Activated B cell treated with CpG ODN at 0.5 μM for 24 hours (primary cell): ENCODE measurements at regions not wholly inside any gene's neighbourhood (a gene's known extent, or its start where the extent isn't known, plus 50 kb on each side); places are given as distances from the start of the nearest gene placed in this dataset.

Experiments
- ATAC-seq: fragments of 200-7000 bp; cut with Tn5 transposase; one replicate; pipeline ENCODE4 v1.10.0; 2021; ENCODE audit warnings: low read depth, mild to moderate bottlenecking, moderate library complexity
- CTCF ChIA-PET: fragments of 350-600 bp; sonication (Branson Sonifier 250); formaldehyde crosslinking; loops from one replicate; lab custom pipeline; 2021; ENCODE audit warnings: antibody characterized with exemption; lab: Charles Lee
- POLR2A ChIA-PET: fragments of 350-600 bp; sonication (Branson Sonifier 250); formaldehyde crosslinking; loops from one replicate; lab custom pipeline; 2021; ENCODE audit warnings: antibody characterized with exemption; lab: Charles Lee
- DNase-seq: peaks from one replicate; pipeline ENCODE4 v3.0.0; 2022
- H3K27ac Mint-ChIP-seq: one replicate; pipeline ENCODE4 v1.8.0; 2020; ENCODE audit warnings: mixed read lengths
- H3K27me3 Mint-ChIP-seq: one replicate; pipeline ENCODE4 v1.8.0; 2021; ENCODE audit warnings: mixed read lengths
- H3K36me3 Mint-ChIP-seq: one replicate; pipeline ENCODE4 v1.8.0; 2021; ENCODE audit warnings: low read depth, mixed read lengths
- H3K4me1 Mint-ChIP-seq: one replicate; pipeline ENCODE4 v1.8.0; 2021; ENCODE audit warnings: mixed read lengths
- H3K4me3 Mint-ChIP-seq: one replicate; pipeline ENCODE4 v1.8.0; 2020; ENCODE audit warnings: mild to moderate bottlenecking, mixed read lengths
- H3K9me3 Mint-ChIP-seq: one replicate; pipeline ENCODE4 v1.8.0; 2020; ENCODE audit warnings: mixed read lengths
- CTCF ChIP-seq: fragments of 200-600 bp; IDR thresholded peaks from one replicate; pipeline ENCODE4 v1.8.0; 2022; ENCODE audit warnings: antibody characterized with exemption, mild to moderate bottlenecking
- intact Hi-C: fragments of 100-400 bp; cut with micrococcal nuclease; formaldehyde crosslinking; loops from one replicate; pipeline ENCODE4 v1.15.1; 2024

- CTCF ChIA-PET, result no interaction called here
Observed at GRCh38 chr5:93916872-93917271, 175.5 kb upstream of the POU5F2 start.

GRCh38 chr5:93915142-93915553, 173.7 kb upstream of the POU5F2 start:
- Mint-ChIP-seq H3K27ac (no peak overlapping the region), H3K36me3 (peaks cover 11% of the 10 kb centered on the region), H3K27me3 (no peaks in the 10 kb centered on the region), H3K4me3 (no peak overlapping the region), H3K4me1 (no peaks in the 10 kb centered on the region), H3K9me3 (no peaks in the 10 kb centered on the region)
- ChIA-PET POLR2A (no interaction called here), CTCF (interaction anchor here (1.2 to 1.3 kb wide), 2 partner anchors 308 to 823 kb away, joined by 3 to 7 read pairs; no protein-coding TSS in a partner anchor)
- ATAC-seq (no peak), DNase-seq (no peak)
- intact Hi-C loops, result loop anchor here (1.0 to 10.0 kb wide), 3 partner anchors 306 to 820 kb away; partner anchors contain the start of gene NR2F1-AS1
- TF ChIP-seq CTCF, result no peak

More at GRCh38 chr5:93916872-93917271, 175.5 kb upstream of the POU5F2 start:
- POLR2A ChIA-PET, result no interaction called here
- no peak overlapping the region for H3K27ac Mint-ChIP-seq
- H3K36me3 Mint-ChIP-seq, result peaks cover 14% of the 10 kb centered on the region
- intact Hi-C loops, result loop anchor here (10.0 kb wide), 1 partner anchor 818 kb away; no protein-coding TSS in a partner anchor
- no peak overlapping the region for H3K4me3 Mint-ChIP-seq
- no peaks in the 10 kb centered on the region for H3K9me3 Mint-ChIP-seq
- H3K4me1 Mint-ChIP-seq, result no peaks in the 10 kb centered on the region
- H3K27me3 Mint-ChIP-seq, result no peaks in the 10 kb centered on the region
- DNase-seq (no peak), ATAC-seq (no peak)
- TF ChIP-seq CTCF, result no peak

- ChIA-PET CTCF (interaction anchor here (1.5 kb wide), 1 partner anchor 13 kb away, joined by 3 read pairs; no protein-coding TSS in a partner anchor), POLR2A (no interaction called here)
- Mint-ChIP-seq H3K9me3 (no peaks in the 10 kb centered on the region), H3K4me1 (no peaks in the 10 kb centered on the region), H3K4me3 (no peak overlapping the region), H3K36me3 (peaks cover 6% of the 10 kb centered on the region), H3K27me3 (no peaks in the 10 kb centered on the region), H3K27ac (no peak overlapping the region)
- TF ChIP-seq CTCF, result no peak
- ATAC-seq (no peak), DNase-seq (no peak)
- intact Hi-C loops, result loop anchor here (5.0 to 10.0 kb wide), 2 partner anchors 823 to 1604 kb away; no protein-coding TSS in a partner anchor
Observed at GRCh38 chr5:93911609-93912008, 170.2 kb upstream of the POU5F2 start.

GRCh38 chr5:93909356-93909755, 168.0 kb upstream of the POU5F2 start:
- POLR2A ChIA-PET, result no interaction called here
- Mint-ChIP-seq H3K27me3 (no peaks in the 10 kb centered on the region), H3K9me3 (no peaks in the 10 kb centered on the region), H3K4me3 (no peak overlapping the region), H3K4me1 (no peaks in the 10 kb centered on the region), H3K36me3 (peaks cover 7% of the 10 kb centered on the region), H3K27ac (no peak overlapping the region)
- TF ChIP-seq CTCF, result no peak
- no peak for ATAC-seq
- intact Hi-C loops, result no loop called here
- no peak for DNase-seq
- CTCF ChIA-PET, result no interaction called here

GRCh38 chr5:93904917-93905316, 163.5 kb upstream of the POU5F2 start:
- intact Hi-C loops, result no loop called here
- CTCF ChIA-PET, result no interaction called here
- POLR2A ChIA-PET, result no interaction called here
- H3K27me3 Mint-ChIP-seq, result no peaks in the 10 kb centered on the region
- H3K4me3 Mint-ChIP-seq, result no peak overlapping the region
- H3K4me1 Mint-ChIP-seq, result no peaks in the 10 kb centered on the region
- DNase-seq (no peak), ATAC-seq (no peak)
- no peaks in the 10 kb centered on the region for H3K9me3 Mint-ChIP-seq
- TF ChIP-seq CTCF, result no peak
- no peak overlapping the region for H3K27ac Mint-ChIP-seq
- H3K36me3 Mint-ChIP-seq, result peaks cover 5% of the 10 kb centered on the region
